Smooth muscle cell (in vitro differentiated cells): ENCODE measurements at regions not wholly inside any gene's neighbourhood (a gene's known extent, or its start where the extent isn't known, plus 50 kb on each side); places are given as distances from the start of the nearest gene placed in this dataset.

ENCODE experiments used
- DNase-seq: peaks from one replicate; lab custom pipeline; 2025; ENCODE audit not compliant: unreplicated experiment; lab: John Stamatoyannopoulos, UW
- H2AFZ ChIP-seq: fragments of 200-600 bp; sonication (generic); 2 replicates; pipeline ENCODE4 v1.6.0; 2016; ENCODE audit warnings: antibody characterized with exemption, low read depth, mild to moderate bottlenecking
- H3F3A ChIP-seq: fragments of 200-600 bp; sonication (generic); 2 replicates; pipeline ENCODE4 v1.6.0; 2017; ENCODE audit warnings: antibody characterized with exemption, low read depth
- H3K27ac ChIP-seq: fragments of 200-600 bp; sonication (generic); 2 replicates; pipeline ENCODE4 v1.5.1; 2016; ENCODE audit warnings: low read depth, mild to moderate bottlenecking
- H3K27me3 ChIP-seq: fragments of 200-600 bp; sonication (generic); 2 replicates; pipeline ENCODE4 v1.6.1; 2016; ENCODE audit warnings: low read depth, mild to moderate bottlenecking
- H3K36me3 ChIP-seq: fragments of 200-600 bp; sonication (generic); 2 replicates; pipeline ENCODE4 v1.5.1; 2016; ENCODE audit warnings: low read depth
- H3K4me1 ChIP-seq: fragments of 200-600 bp; sonication (generic); 2 replicates; pipeline ENCODE4 v1.5.1; 2016; ENCODE audit warnings: low read depth
- H3K4me2 ChIP-seq: fragments of 200-600 bp; sonication (generic); 2 replicates; pipeline ENCODE4 v1.6.0; 2016; ENCODE audit warnings: mild to moderate bottlenecking
- H3K4me3 ChIP-seq: fragments of 200-600 bp; sonication (generic); 2 replicates; pipeline ENCODE4 v1.5.1; 2016; ENCODE audit warnings: mild to moderate bottlenecking
- H3K79me2 ChIP-seq: fragments of 200-600 bp; sonication (generic); 2 replicates; pipeline ENCODE4 v1.6.0; 2016; ENCODE audit warnings: low read depth, mild to moderate bottlenecking
- H3K9ac ChIP-seq: fragments of 200-600 bp; sonication (generic); 2 replicates; pipeline ENCODE4 v1.6.0; 2016; ENCODE audit warnings: low read depth
- H3K9me3 ChIP-seq: fragments of 200-600 bp; sonication (generic); replicated peaks from 2 replicates; pipeline ENCODE4 v1.5.1; 2016; ENCODE audit warnings: low read depth
- H4K20me1 ChIP-seq: fragments of 200-600 bp; sonication (generic); 2 replicates; pipeline ENCODE4 v1.6.0; 2016; ENCODE audit warnings: low read depth
- CTCF ChIP-seq: fragments of 200-600 bp; sonication (generic); IDR thresholded peaks from 2 replicates; pipeline ENCODE4 v1.5.1; 2017; ENCODE audit warnings: borderline replicate concordance, mild to moderate bottlenecking, antibody characterized with exemption; ENCODE audit not compliant: insufficient read depth, poor library complexity, severe bottlenecking
- WGBS: methylation state at CpG from one replicate; pipeline ENCODE4 v1.1.7; 2016; ENCODE audit warnings: low lambda C conversion rate; 5-methylcytosine and 5-hydroxymethylcytosine counted together

- no peak for DNase-seq
- Histone ChIP-seq H3K4me3 (no peak overlapping the region), H3K9me3 (no peaks in the 10 kb centered on the region), H3K9ac (no peak overlapping the region), H3F3A (no peaks in the 10 kb centered on the region), H2AFZ (no peak overlapping the region), H3K79me2 (no peaks in the 10 kb centered on the region), H3K4me1 (no peaks in the 10 kb centered on the region), H3K4me2 (no peak overlapping the region), H3K27me3 (no peaks in the 10 kb centered on the region), H3K27ac (no peak overlapping the region), H4K20me1 (no peaks in the 10 kb centered on the region), H3K36me3 (no peaks in the 10 kb centered on the region)
- 43% methylated on average over 4 of the region's 4 CpGs for WGBS
- TF ChIP-seq CTCF: no peak
Measured at GRCh38 chr16:87086156-87086555, 231.0 kb downstream of the C16orf95 start.

- Histone ChIP-seq H3K36me3 (no peaks in the 10 kb centered on the region), H3K9ac (no peak overlapping the region), H3K4me3 (no peak overlapping the region), H2AFZ (no peak overlapping the region), H3K79me2 (no peaks in the 10 kb centered on the region), H3K27me3 (no peaks in the 10 kb centered on the region), H4K20me1 (no peaks in the 10 kb centered on the region), H3K4me1 (no peaks in the 10 kb centered on the region), H3K9me3 (no peaks in the 10 kb centered on the region), H3K4me2 (no peak overlapping the region), H3K27ac (no peak overlapping the region), H3F3A (no peaks in the 10 kb centered on the region)
- TF ChIP-seq CTCF: no peak
- no peak for DNase-seq
Measured at GRCh38 chr16:87086575-87086974, 230.6 kb downstream of the C16orf95 start.

GRCh38 chr16:87092958-87093357 lies 224.2 kb downstream of the C16orf95 start:
- no peak for TF ChIP-seq CTCF
- Histone ChIP-seq H3K79me2 (no peaks in the 10 kb centered on the region), H4K20me1 (no peaks in the 10 kb centered on the region), H3K36me3 (no peaks in the 10 kb centered on the region), H3K4me2 (no peak overlapping the region), H3K9me3 (no peaks in the 10 kb centered on the region), H3K4me3 (no peak overlapping the region), H3K9ac (no peak overlapping the region), H2AFZ (no peak overlapping the region), H3F3A (no peaks in the 10 kb centered on the region), H3K27me3 (no peaks in the 10 kb centered on the region), H3K27ac (no peak overlapping the region), H3K4me1 (peaks cover 10% of the 10 kb centered on the region)
- no peak for DNase-seq
- WGBS: 96% methylated on average over 5 of the region's 5 CpGs

GRCh38 chr16:87093804-87094555 lies 223.2 kb downstream of the C16orf95 start:
- Histone ChIP-seq H3F3A (no peaks in the 10 kb centered on the region), H3K9ac (no peak overlapping the region), H4K20me1 (no peaks in the 10 kb centered on the region), H3K4me1 (peaks cover 12% of the 10 kb centered on the region), H3K9me3 (no peaks in the 10 kb centered on the region), H2AFZ (no peak overlapping the region), H3K79me2 (no peaks in the 10 kb centered on the region), H3K36me3 (no peaks in the 10 kb centered on the region), H3K4me2 (no peak overlapping the region), H3K4me3 (no peak overlapping the region), H3K27ac (no peak overlapping the region), H3K27me3 (no peaks in the 10 kb centered on the region)
- no peak for TF ChIP-seq CTCF
- WGBS: 83% methylated on average over 18 of the region's 18 CpGs
- no peak for DNase-seq
